ENCODE measurements at regions not wholly inside any gene's neighbourhood (a gene's known extent, or its start where the extent isn't known, plus 50 kb on each side); places are given as distances from the start of the nearest gene placed in this dataset.

DNA sequence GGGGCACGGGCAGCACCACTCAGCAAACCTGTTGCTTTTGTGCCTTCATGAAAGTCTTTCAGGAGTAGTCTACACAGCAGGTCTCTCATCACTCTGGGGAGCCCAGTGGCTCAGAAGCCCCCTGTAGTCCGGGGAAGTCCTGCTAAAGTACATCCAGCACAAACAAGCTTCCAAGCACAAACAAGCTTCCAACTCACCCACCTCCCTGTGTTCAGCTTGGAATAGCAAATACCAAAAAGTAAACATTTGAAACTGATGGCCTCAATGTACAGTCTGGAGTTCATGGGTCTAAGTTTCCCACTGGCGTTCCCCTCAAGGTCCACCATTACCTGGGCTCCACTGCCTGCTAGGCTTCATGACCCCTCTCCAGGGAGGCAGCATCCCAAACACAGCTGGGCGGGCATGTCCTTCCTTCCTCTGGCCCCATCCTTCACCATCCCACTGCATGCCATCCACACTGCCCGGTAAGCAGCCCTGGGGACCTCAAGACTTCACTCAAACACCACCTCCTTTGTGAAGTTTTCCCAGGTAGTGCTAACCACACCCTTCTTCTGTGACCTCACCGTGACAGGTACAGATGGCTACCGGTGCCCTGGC is 62.8 kb upstream of the SIAH1 start:
- Histone ChIP-seq H3K9me2 (replicated peaks; ENCODE audit: insufficient read depth, low read length) (no peaks in the 10 kb centered on the region), H3K79me2 (ENCODE audit: insufficient read depth, low read length) (no peaks in the 10 kb centered on the region), H3F3A (ENCODE audit: insufficient read depth) (no peaks in the 10 kb centered on the region), H3K9me3 (ENCODE audit: insufficient read depth, low read length) (no peaks in the 10 kb centered on the region), H3K4me2 (ENCODE audit: low read depth, low read length, poor library complexity, severe bottlenecking) (no peak overlapping the region), H3K36me3 (ENCODE audit: low read length) (no peaks in the 10 kb centered on the region), H3K9ac (ENCODE audit: low read length) (no peak overlapping the region), H4K20me1 (ENCODE audit: low read depth, low read length) (no peaks in the 10 kb centered on the region), H2AFZ (ENCODE audit: low read depth, low read length, severe bottlenecking) (no peak overlapping the region), H3K4me3 (ENCODE audit: insufficient read depth, low read length, poor library complexity, severe bottlenecking) (no peak overlapping the region), H3K27ac (ENCODE audit: low read depth, low read length) (no peak overlapping the region), H3K27me3 (ENCODE audit: low read length) (no peaks in the 10 kb centered on the region)
- TF ChIP-seq EZH2phosphoT487 (conservative IDR thresholded peaks at IDR 0.05; ENCODE audit: low read length) (no peak), CTCF (IDR thresholded peaks at IDR 0.05; ENCODE audit: insufficient read depth, low read length, poor library complexity, severe bottlenecking) (no peak)

- H3K9ac ChIP-seq (ENCODE audit: low read length): no peak overlapping the region
- no peak overlapping the region for H2AFZ ChIP-seq (ENCODE audit: low read depth, low read length, severe bottlenecking)
- no peak overlapping the region for H3K4me2 ChIP-seq (ENCODE audit: low read depth, low read length, poor library complexity, severe bottlenecking)
- no peaks in the 10 kb centered on the region for H3K9me3 ChIP-seq (ENCODE audit: insufficient read depth, low read length)
- H3K9me2 ChIP-seq (replicated peaks; ENCODE audit: insufficient read depth, low read length): no peaks in the 10 kb centered on the region
- no peaks in the 10 kb centered on the region for H3K79me2 ChIP-seq (ENCODE audit: insufficient read depth, low read length)
- no peaks in the 10 kb centered on the region for H3K27me3 ChIP-seq (ENCODE audit: low read length)
- H3K4me3 ChIP-seq (ENCODE audit: insufficient read depth, low read length, poor library complexity, severe bottlenecking): no peak overlapping the region
- no peaks in the 10 kb centered on the region for H3F3A ChIP-seq (ENCODE audit: insufficient read depth)
- H4K20me1 ChIP-seq (ENCODE audit: low read depth, low read length): no peaks in the 10 kb centered on the region
- H3K27ac ChIP-seq (ENCODE audit: low read depth, low read length): no peak overlapping the region
- no peaks in the 10 kb centered on the region for H3K36me3 ChIP-seq (ENCODE audit: low read length)
- TF ChIP-seq CTCF (IDR thresholded peaks at IDR 0.05; ENCODE audit: insufficient read depth, low read length, poor library complexity, severe bottlenecking) (no peak), EZH2phosphoT487 (conservative IDR thresholded peaks at IDR 0.05; ENCODE audit: low read length) (no peak)
Observed at GRCh38 chr16:48447428-48447827, 62.2 kb upstream of the SIAH1 start.

- Histone ChIP-seq H4K20me1 (ENCODE audit: low read depth, low read length) (no peaks in the 10 kb centered on the region), H2AFZ (ENCODE audit: low read depth, low read length, severe bottlenecking) (no peak overlapping the region), H3K27me3 (ENCODE audit: low read length) (no peaks in the 10 kb centered on the region), H3K79me2 (ENCODE audit: insufficient read depth, low read length) (no peaks in the 10 kb centered on the region), H3K36me3 (ENCODE audit: low read length) (no peaks in the 10 kb centered on the region), H3K9me3 (ENCODE audit: insufficient read depth, low read length) (no peaks in the 10 kb centered on the region), H3K27ac (ENCODE audit: low read depth, low read length) (no peak overlapping the region), H3K9ac (ENCODE audit: low read length) (no peak overlapping the region), H3K4me3 (ENCODE audit: insufficient read depth, low read length, poor library complexity, severe bottlenecking) (no peak overlapping the region), H3K9me2 (replicated peaks; ENCODE audit: insufficient read depth, low read length) (no peaks in the 10 kb centered on the region), H3K4me2 (ENCODE audit: low read depth, low read length, poor library complexity, severe bottlenecking) (no peak overlapping the region), H3F3A (ENCODE audit: insufficient read depth) (no peaks in the 10 kb centered on the region)
- no peak for TF ChIP-seq EZH2phosphoT487 (conservative IDR thresholded peaks at IDR 0.05; ENCODE audit: low read length)
- TF ChIP-seq CTCF (IDR thresholded peaks at IDR 0.05; ENCODE audit: insufficient read depth, low read length, poor library complexity, severe bottlenecking): no peak
Observed at GRCh38 chr16:48446534-48446920, 61.3 kb upstream of the SIAH1 start.
